OCI-LY1 (cell line): ENCODE measurements at regions not wholly inside any gene's neighbourhood (a gene's known extent, or its start where the extent isn't known, plus 50 kb on each side); places are given as distances from the start of the nearest gene placed in this dataset.

ENCODE experiments used
- H2AFZ ChIP-seq: fragments of 200-600 bp; sonication (generic), shearing (Covaris generic); 2 replicates; pipeline ENCODE4 v1.6.0; 2014; ENCODE audit warnings: antibody characterized with exemption, mild to moderate bottlenecking, low read length
- H3F3A ChIP-seq: fragments of 200-600 bp; sonication (generic), shearing (Covaris generic); 2 replicates; pipeline ENCODE4 v1.6.0; 2014; ENCODE audit warnings: mild to moderate bottlenecking, antibody characterized with exemption, low read length, moderate library complexity; ENCODE audit not compliant: insufficient read depth
- H3K27ac ChIP-seq: fragments of 200-600 bp; sonication (generic); 2 replicates; pipeline ENCODE4 v1.5.1; 2014; ENCODE audit warnings: low read length, mixed run types, mild to moderate bottlenecking, low read depth; ENCODE audit not compliant: poor library complexity, severe bottlenecking
- H3K27me3 ChIP-seq: fragments of 200-600 bp; sonication (generic); 2 replicates; pipeline ENCODE4 v1.6.0; 2014; ENCODE audit warnings: antibody characterized with exemption, mild to moderate bottlenecking, low read length, moderate library complexity; ENCODE audit not compliant: insufficient read depth
- H3K36me3 ChIP-seq: fragments of 200-600 bp; sonication (generic); 2 replicates; pipeline ENCODE4 v1.6.1; 2014; ENCODE audit warnings: mild to moderate bottlenecking, antibody characterized with exemption, low read length, moderate library complexity, mixed read lengths; ENCODE audit not compliant: insufficient read depth
- H3K4me1 ChIP-seq: fragments of 200-600 bp; sonication (generic); 2 replicates; pipeline ENCODE4 v1.5.1; 2014; ENCODE audit warnings: mild to moderate bottlenecking, low read length, moderate library complexity; ENCODE audit not compliant: insufficient read depth, severe bottlenecking
- H3K4me2 ChIP-seq: fragments of 200-600 bp; sonication (generic), shearing (Covaris generic); 2 replicates; pipeline ENCODE4 v1.6.1; 2014; ENCODE audit warnings: low read length
- H3K4me3 ChIP-seq: fragments of 200-600 bp; sonication (generic); 2 replicates; pipeline ENCODE4 v1.5.1; 2014; ENCODE audit warnings: low read length, low read depth, mild to moderate bottlenecking, mixed read lengths; ENCODE audit not compliant: poor library complexity, severe bottlenecking
- H3K79me2 ChIP-seq: fragments of 200-600 bp; shearing (Covaris generic); 2 replicates; pipeline ENCODE4 v1.6.1; 2016; ENCODE audit warnings: mixed run types, low read length, mixed read lengths; ENCODE audit not compliant: insufficient read depth
- H3K9ac ChIP-seq: fragments of 200-600 bp; sonication (generic), shearing (Covaris generic); 2 replicates; pipeline ENCODE4 v1.6.1; 2014; ENCODE audit warnings: mild to moderate bottlenecking, low read length, mixed read lengths
- H3K9me2 ChIP-seq: fragments of 200-600 bp; sonication (generic), shearing (Covaris generic); 2 replicates; pipeline ENCODE4 v1.6.1; 2014; ENCODE audit warnings: low read depth, mild to moderate bottlenecking, low read length, mixed read lengths
- H3K9me3 ChIP-seq: fragments of 200-600 bp; shearing (Covaris generic); 2 replicates; pipeline ENCODE4 v1.6.1; 2014; ENCODE audit warnings: low read length, mixed read lengths
- H4K20me1 ChIP-seq: fragments of 200-600 bp; sonication (generic), shearing (Covaris generic); 2 replicates; pipeline ENCODE4 v1.6.0; 2016; ENCODE audit warnings: mild to moderate bottlenecking, low read length; ENCODE audit not compliant: insufficient read depth
- EZH2 ChIP-seq: fragments of 200-600 bp; sonication (generic), shearing (Covaris generic); IDR thresholded peaks from 2 replicates; pipeline ENCODE4 v1.8.0; 2017; ENCODE audit warnings: borderline replicate concordance, mixed run types, mild to moderate bottlenecking, antibody characterized with exemption, low read length, moderate library complexity, mixed read lengths
- TF ChIP-seq, protein P1 (sequence below): fragments of 200-600 bp; sonication (generic), shearing (Covaris generic); IDR thresholded peaks from 2 replicates; pipeline ENCODE4 v1.5.1; 2017; ENCODE audit warnings: mild to moderate bottlenecking, antibody characterized with exemption, low read length, moderate library complexity, mixed read lengths

DNA sequence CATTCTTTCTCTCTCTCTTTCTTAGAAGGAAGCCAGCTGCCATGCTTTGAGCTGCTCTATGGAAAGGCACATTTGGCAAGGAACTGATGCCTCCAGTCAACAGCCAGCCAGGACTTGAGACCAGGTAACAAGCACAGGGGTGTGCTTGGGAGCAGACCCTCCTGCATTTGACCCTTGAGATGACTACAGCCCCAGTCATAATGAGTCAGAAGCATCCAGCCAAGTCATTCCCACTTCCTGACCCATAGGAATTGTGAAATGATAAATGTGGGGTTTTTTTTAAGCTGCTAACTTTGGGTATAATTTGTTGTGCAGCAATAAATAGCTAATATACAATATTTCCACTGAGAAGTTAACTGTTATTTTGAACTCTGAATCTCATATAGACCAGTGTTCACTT is 446.9 kb downstream of the GRXCR1 start:
- H3K27me3 ChIP-seq, result no peaks in the 10 kb centered on the region
- H3K4me2 ChIP-seq, result no peak overlapping the region
- no peak overlapping the region for H3K4me3 ChIP-seq
- H3K36me3 ChIP-seq, result no peaks in the 10 kb centered on the region
- TF ChIP-seq, protein P1, sequence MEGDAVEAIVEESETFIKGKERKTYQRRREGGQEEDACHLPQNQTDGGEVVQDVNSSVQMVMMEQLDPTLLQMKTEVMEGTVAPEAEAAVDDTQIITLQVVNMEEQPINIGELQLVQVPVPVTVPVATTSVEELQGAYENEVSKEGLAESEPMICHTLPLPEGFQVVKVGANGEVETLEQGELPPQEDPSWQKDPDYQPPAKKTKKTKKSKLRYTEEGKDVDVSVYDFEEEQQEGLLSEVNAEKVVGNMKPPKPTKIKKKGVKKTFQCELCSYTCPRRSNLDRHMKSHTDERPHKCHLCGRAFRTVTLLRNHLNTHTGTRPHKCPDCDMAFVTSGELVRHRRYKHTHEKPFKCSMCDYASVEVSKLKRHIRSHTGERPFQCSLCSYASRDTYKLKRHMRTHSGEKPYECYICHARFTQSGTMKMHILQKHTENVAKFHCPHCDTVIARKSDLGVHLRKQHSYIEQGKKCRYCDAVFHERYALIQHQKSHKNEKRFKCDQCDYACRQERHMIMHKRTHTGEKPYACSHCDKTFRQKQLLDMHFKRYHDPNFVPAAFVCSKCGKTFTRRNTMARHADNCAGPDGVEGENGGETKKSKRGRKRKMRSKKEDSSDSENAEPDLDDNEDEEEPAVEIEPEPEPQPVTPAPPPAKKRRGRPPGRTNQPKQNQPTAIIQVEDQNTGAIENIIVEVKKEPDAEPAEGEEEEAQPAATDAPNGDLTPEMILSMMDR, result no peak
- no peak for TF ChIP-seq EZH2
- no peaks in the 10 kb centered on the region for H3K4me1 ChIP-seq
- H3K9me2 ChIP-seq, result no peaks in the 10 kb centered on the region
- no peak overlapping the region for H3K9ac ChIP-seq
- H2AFZ ChIP-seq, result no peak overlapping the region
- no peak overlapping the region for H3K27ac ChIP-seq
- H3K9me3 ChIP-seq, result no peaks in the 10 kb centered on the region
- no peaks in the 10 kb centered on the region for H4K20me1 ChIP-seq
- no peaks in the 10 kb centered on the region for H3F3A ChIP-seq
- no peaks in the 10 kb centered on the region for H3K79me2 ChIP-seq

- Histone ChIP-seq H3F3A (no peaks in the 10 kb centered on the region), H4K20me1 (no peaks in the 10 kb centered on the region), H3K4me3 (no peak overlapping the region), H3K9me2 (no peaks in the 10 kb centered on the region), H3K9me3 (no peaks in the 10 kb centered on the region), H2AFZ (no peak overlapping the region), H3K4me1 (no peaks in the 10 kb centered on the region), H3K4me2 (no peak overlapping the region), H3K27ac (no peak overlapping the region), H3K27me3 (no peaks in the 10 kb centered on the region), H3K36me3 (no peaks in the 10 kb centered on the region), H3K79me2 (no peaks in the 10 kb centered on the region), H3K9ac (no peak overlapping the region)
- TF ChIP-seq EZH2, result no peak
- TF ChIP-seq, protein P1, result no peak
These were observed 449.2 kb downstream of the GRXCR1 start for GRCh38 chr4:43341741-43342140.

GRCh38 chr4:43343298-43343697 is 450.8 kb downstream of the GRXCR1 start:
- Histone ChIP-seq H4K20me1 (no peaks in the 10 kb centered on the region), H3K9me3 (no peaks in the 10 kb centered on the region), H3K79me2 (no peaks in the 10 kb centered on the region), H3K36me3 (no peaks in the 10 kb centered on the region), H3K27me3 (no peaks in the 10 kb centered on the region), H3K27ac (no peak overlapping the region), H3K4me3 (no peak overlapping the region), H3F3A (no peaks in the 10 kb centered on the region), H3K4me1 (no peaks in the 10 kb centered on the region), H2AFZ (no peak overlapping the region), H3K9ac (no peak overlapping the region), H3K9me2 (no peaks in the 10 kb centered on the region), H3K4me2 (no peak overlapping the region)
- TF ChIP-seq, protein P1, result no peak
- TF ChIP-seq EZH2, result no peak
